WTC11 (cell line): ENCODE measurements at regions not wholly inside any gene's neighbourhood (a gene's known extent, or its start where the extent isn't known, plus 50 kb on each side); places are given as distances from the start of the nearest gene placed in this dataset.

Source experiments
- CBFB ChIP-seq: sonication (generic); formaldehyde crosslinking; IDR thresholded peaks from 2 replicates; pipeline ENCODE4 v1.8.1; 2022; ENCODE audit warnings: mild to moderate bottlenecking, low read depth, missing genetic modification reagents
- ELF4 ChIP-seq: sonication (generic); formaldehyde crosslinking; IDR thresholded peaks from 2 replicates; pipeline ENCODE4 v1.8.1; 2022; ENCODE audit warnings: low read depth, mild to moderate bottlenecking, moderate library complexity, missing genetic modification reagents
- ZNF263 ChIP-seq: sonication (generic); formaldehyde crosslinking; IDR thresholded peaks from 2 replicates; pipeline ENCODE4 v1.8.1; 2022; ENCODE audit warnings: low read depth, mild to moderate bottlenecking, moderate library complexity, missing genetic modification reagents
- TF ChIP-seq, protein P1 (sequence below): fragments of 200-600 bp; IDR thresholded peaks from 2 replicates; pipeline ENCODE4 v1.8.0; 2022; ENCODE audit warnings: antibody characterized with exemption

DNA sequence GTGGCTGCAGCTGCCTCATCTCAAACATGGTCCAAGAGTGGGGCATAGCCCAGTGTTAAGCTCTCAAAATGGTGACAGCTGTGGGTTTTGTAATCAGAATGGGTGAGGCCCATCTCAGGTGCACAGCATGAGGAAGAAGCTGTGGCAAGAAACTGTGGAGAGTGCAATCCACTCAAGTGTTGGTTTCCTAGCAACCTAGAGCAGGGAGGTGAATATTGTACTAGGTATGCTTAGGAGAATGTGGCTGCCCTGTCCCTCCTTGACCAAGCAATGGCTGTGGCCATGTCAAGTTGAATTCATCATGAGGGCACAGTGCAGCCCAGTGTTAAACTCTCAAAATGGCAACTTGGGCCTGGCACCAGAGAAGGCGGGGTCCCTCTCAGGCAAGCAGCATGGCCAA lies 160.5 kb upstream of the KCNN2 start:
- TF ChIP-seq, protein P1, sequence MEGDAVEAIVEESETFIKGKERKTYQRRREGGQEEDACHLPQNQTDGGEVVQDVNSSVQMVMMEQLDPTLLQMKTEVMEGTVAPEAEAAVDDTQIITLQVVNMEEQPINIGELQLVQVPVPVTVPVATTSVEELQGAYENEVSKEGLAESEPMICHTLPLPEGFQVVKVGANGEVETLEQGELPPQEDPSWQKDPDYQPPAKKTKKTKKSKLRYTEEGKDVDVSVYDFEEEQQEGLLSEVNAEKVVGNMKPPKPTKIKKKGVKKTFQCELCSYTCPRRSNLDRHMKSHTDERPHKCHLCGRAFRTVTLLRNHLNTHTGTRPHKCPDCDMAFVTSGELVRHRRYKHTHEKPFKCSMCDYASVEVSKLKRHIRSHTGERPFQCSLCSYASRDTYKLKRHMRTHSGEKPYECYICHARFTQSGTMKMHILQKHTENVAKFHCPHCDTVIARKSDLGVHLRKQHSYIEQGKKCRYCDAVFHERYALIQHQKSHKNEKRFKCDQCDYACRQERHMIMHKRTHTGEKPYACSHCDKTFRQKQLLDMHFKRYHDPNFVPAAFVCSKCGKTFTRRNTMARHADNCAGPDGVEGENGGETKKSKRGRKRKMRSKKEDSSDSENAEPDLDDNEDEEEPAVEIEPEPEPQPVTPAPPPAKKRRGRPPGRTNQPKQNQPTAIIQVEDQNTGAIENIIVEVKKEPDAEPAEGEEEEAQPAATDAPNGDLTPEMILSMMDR = no peak
- no peak for TF ChIP-seq ZNF263 (CRISPR knock-in tag)
- no peak for TF ChIP-seq CBFB
- no peak for TF ChIP-seq ELF4
